PC-9 (cell line): ENCODE measurements at regions not wholly inside any gene's neighbourhood (a gene's known extent, or its start where the extent isn't known, plus 50 kb on each side); places are given as distances from the start of the nearest gene placed in this dataset.

Experiments
- BruUV-seq: library from RNA; stranded (reverse); fragments of 400-500 nt; replicated peaks from 2 replicates; lab custom pipeline; 2021; lab: Mats Ljungman, UMichigan
- CTCF ChIA-PET: fragments of 300-600 bp; sonication (Branson Sonifier 250); formaldehyde crosslinking; loops from one replicate; lab custom pipeline; 2022; ENCODE audit warnings: antibody characterized with exemption; lab: Charles Lee
- POLR2A ChIA-PET: fragments of 300-600 bp; sonication (Branson Sonifier 250); formaldehyde crosslinking; loops from one replicate; lab custom pipeline; 2022; ENCODE audit warnings: antibody characterized with exemption; ENCODE audit not compliant: unreplicated experiment; lab: Charles Lee
- DNase-seq, 2 experiments: peaks; one replicate each; pipeline versions ENCODE4 v3.0.0 to v3.0.0-alpha.2; 2015 to 2022; ENCODE audit warnings: mixed read lengths in 1 of 2
- H2AFZ ChIP-seq: fragments of 200-600 bp; sonication (generic); 2 replicates; pipeline ENCODE4 v1.8.1; 2017; ENCODE audit warnings: antibody characterized with exemption
- H3F3A ChIP-seq: fragments of 200-600 bp; sonication (generic); 2 replicates; pipeline ENCODE4 v1.8.1; 2017; ENCODE audit warnings: antibody characterized with exemption, mild to moderate bottlenecking, low read depth; ENCODE audit not compliant: insufficient read depth
- H3K27ac ChIP-seq: fragments of 200-600 bp; sonication (generic); 2 replicates; pipeline ENCODE4 v1.6.1; 2016; ENCODE audit warnings: mixed run types
- H3K27me3 ChIP-seq: fragments of 200-600 bp; sonication (generic); 2 replicates; pipeline ENCODE4 v1.6.1; 2016; ENCODE audit warnings: low read depth, mixed run types; ENCODE audit not compliant: insufficient read depth
- H3K36me3 ChIP-seq: fragments of 200-600 bp; sonication (generic); 2 replicates; pipeline ENCODE4 v1.6.1; 2016; ENCODE audit warnings: low read depth, mixed run types
- H3K4me1 ChIP-seq: fragments of 200-600 bp; sonication (generic); replicated peaks from 2 replicates; pipeline ENCODE4 v1.6.1; 2016; ENCODE audit warnings: mixed run types; ENCODE audit not compliant: insufficient read depth
- H3K4me2 ChIP-seq: fragments of 200-600 bp; sonication (generic); 2 replicates; pipeline ENCODE4 v1.6.1; 2017; ENCODE audit warnings: mixed run types
- H3K4me3 ChIP-seq: fragments of 200-600 bp; sonication (generic); 2 replicates; pipeline ENCODE4 v1.6.1; 2016; ENCODE audit warnings: mixed run types
- H3K79me2 ChIP-seq: fragments of 200-600 bp; sonication (generic); 2 replicates; pipeline ENCODE4 v1.6.1; 2017; ENCODE audit warnings: low read depth, mixed run types
- H3K9me2 ChIP-seq: fragments of 200-600 bp; sonication (generic); 2 replicates; pipeline ENCODE4 v1.8.1; 2017; ENCODE audit warnings: mild to moderate bottlenecking; ENCODE audit not compliant: insufficient read depth
- H3K9me3 ChIP-seq: fragments of 200-600 bp; sonication (generic); 2 replicates; pipeline ENCODE4 v1.8.1; 2016; ENCODE audit warnings: low read depth; ENCODE audit not compliant: insufficient read depth
- H4K20me1 ChIP-seq: fragments of 200-600 bp; sonication (generic); 2 replicates; pipeline ENCODE4 v1.8.1; 2017; ENCODE audit not compliant: insufficient read depth
- EZH2 ChIP-seq: fragments of 200-600 bp; sonication (generic); IDR thresholded peaks from 2 replicates; pipeline ENCODE4 v1.8.0; 2017; ENCODE audit warnings: antibody characterized with exemption, low read depth
- intact Hi-C: fragments of 100-400 bp; cut with micrococcal nuclease; formaldehyde crosslinking; loops from one replicate; pipeline ENCODE4 v1.10.0; 2022; ENCODE audit not compliant: unreplicated experiment
- TF ChIP-seq, protein P1 (sequence below): fragments of 200-600 bp; sonication (generic); conservative IDR thresholded peaks from 2 replicates; pipeline ENCODE4 v1.6.1; 2017; ENCODE audit warnings: mixed run types, antibody characterized with exemption, mild to moderate bottlenecking, moderate library complexity

DNA sequence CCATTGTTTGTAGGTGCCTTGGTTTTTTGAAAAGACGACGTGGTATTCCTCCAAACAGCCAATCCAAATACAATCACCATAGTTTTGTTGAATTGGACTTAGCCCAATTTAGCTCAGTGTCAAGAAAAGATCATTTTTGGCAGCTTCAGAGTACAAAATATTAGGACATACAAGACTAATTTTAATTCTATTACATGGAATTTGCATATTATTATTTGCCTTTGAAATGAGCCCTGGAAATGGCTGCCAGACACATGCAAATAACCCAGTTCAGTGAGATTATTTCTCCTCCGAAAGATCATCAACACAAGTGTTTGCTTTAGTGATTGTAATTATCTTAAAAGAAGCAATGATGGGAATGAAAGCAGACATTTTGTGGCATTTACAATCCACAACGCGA, 89.3 kb downstream of the PLK2 start:
- Histone ChIP-seq H3K4me3 (no peak overlapping the region), H4K20me1 (no peaks in the 10 kb centered on the region), H3K4me1 (peaks cover 10% of the 10 kb centered on the region), H3K27me3 (no peaks in the 10 kb centered on the region), H3K9me3 (no peaks in the 10 kb centered on the region), H3K4me2 (no peak overlapping the region), H3K36me3 (no peaks in the 10 kb centered on the region), H3K9me2 (no peaks in the 10 kb centered on the region), H2AFZ (no peak overlapping the region), H3K79me2 (no peaks in the 10 kb centered on the region), H3K27ac (no peak overlapping the region), H3F3A (peaks cover 5% of the 10 kb centered on the region; the same call in 1 of the 2 replicates)
- CTCF ChIA-PET = no interaction called here
- no TSS peak for BruUV-seq
- TF ChIP-seq, protein P1, sequence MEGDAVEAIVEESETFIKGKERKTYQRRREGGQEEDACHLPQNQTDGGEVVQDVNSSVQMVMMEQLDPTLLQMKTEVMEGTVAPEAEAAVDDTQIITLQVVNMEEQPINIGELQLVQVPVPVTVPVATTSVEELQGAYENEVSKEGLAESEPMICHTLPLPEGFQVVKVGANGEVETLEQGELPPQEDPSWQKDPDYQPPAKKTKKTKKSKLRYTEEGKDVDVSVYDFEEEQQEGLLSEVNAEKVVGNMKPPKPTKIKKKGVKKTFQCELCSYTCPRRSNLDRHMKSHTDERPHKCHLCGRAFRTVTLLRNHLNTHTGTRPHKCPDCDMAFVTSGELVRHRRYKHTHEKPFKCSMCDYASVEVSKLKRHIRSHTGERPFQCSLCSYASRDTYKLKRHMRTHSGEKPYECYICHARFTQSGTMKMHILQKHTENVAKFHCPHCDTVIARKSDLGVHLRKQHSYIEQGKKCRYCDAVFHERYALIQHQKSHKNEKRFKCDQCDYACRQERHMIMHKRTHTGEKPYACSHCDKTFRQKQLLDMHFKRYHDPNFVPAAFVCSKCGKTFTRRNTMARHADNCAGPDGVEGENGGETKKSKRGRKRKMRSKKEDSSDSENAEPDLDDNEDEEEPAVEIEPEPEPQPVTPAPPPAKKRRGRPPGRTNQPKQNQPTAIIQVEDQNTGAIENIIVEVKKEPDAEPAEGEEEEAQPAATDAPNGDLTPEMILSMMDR = no peak
- TF ChIP-seq EZH2 = no peak
- DNase-seq = no peak
- POLR2A ChIA-PET = interaction anchor here (0.6 kb wide), 1 partner anchor 23 kb away, joined by 6 read pairs; no protein-coding TSS in a partner anchor
- intact Hi-C loops = no loop called here

DNA sequence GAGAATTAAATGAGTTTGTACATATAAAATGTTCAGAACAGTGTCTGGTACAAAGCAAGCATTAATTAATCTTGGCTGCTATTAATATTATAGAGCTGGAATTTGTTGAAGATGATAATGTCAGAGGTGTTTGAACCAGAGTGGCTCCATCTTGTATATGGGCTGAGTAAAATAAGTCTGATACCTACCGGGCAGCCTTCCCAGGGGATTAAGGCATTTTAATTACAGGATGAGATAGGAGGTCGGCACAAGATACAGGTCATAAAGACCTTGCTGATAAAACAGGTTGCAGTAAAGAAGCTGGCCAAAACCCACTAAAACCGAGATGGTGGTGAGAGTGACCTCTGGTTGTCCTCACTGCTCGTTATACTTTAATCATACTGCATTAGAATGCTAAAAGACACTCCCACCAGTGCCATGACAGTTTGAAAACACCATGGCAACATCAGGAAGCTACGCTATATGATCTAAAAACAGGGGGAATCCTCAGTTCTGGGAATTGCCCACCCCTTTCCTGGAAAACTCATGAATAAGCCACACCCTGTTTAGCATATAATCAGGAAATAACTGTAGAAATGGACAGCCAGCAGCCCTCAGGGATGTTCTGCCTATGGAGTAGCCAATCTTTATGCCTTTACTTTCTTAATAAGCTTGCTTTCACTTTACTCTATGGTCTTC, 90.2 kb downstream of the PLK2 start:
- Histone ChIP-seq H3K9me2 (no peaks in the 10 kb centered on the region), H3K4me1 (peaks cover 16% of the 10 kb centered on the region), H3K79me2 (no peaks in the 10 kb centered on the region), H4K20me1 (no peaks in the 10 kb centered on the region), H3K36me3 (no peaks in the 10 kb centered on the region), H3K4me2 (no peak overlapping the region), H3F3A (peaks cover 5% of the 10 kb centered on the region; the same call in 1 of the 2 replicates), H3K27ac (no peak overlapping the region), H3K27me3 (no peaks in the 10 kb centered on the region), H2AFZ (no peak overlapping the region), H3K9me3 (no peaks in the 10 kb centered on the region), H3K4me3 (no peak overlapping the region)
- intact Hi-C loops = no loop called here
- POLR2A ChIA-PET = no interaction called here
- no peak for DNase-seq
- CTCF ChIA-PET = no interaction called here
- no TSS peak for BruUV-seq
- no peak for TF ChIP-seq EZH2
- TF ChIP-seq, protein P1 = no peak

DNA sequence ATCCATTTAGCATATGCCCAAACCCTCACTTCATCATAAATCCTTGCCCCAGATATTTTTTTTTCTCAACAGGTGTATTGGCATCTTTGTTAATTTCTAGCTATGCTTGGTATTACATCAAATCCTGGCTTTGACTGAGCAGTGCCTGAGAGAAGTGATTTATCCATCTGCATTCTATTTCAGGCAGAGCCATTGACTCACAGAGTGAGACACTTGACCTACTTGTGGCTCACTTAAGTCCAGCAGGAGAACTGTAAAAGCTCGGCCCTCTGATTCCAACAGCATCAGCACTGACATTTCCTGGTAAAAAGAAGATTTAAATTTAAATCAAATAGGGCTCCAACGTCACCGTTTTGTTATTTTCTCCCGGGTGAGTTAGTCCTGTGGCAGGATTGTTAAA, 93.4 kb downstream of the PLK2 start:
- no peak for TF ChIP-seq EZH2
- TF ChIP-seq, protein P1 = no peak
- Histone ChIP-seq H3K27me3 (no peaks in the 10 kb centered on the region), H3F3A (peaks cover 5% of the 10 kb centered on the region; the same call in 1 of the 2 replicates), H3K4me3 (no peak overlapping the region), H3K4me1 (peaks cover 16% of the 10 kb centered on the region), H2AFZ (no peak overlapping the region), H3K9me2 (no peaks in the 10 kb centered on the region), H3K27ac (no peak overlapping the region), H4K20me1 (no peaks in the 10 kb centered on the region), H3K9me3 (no peaks in the 10 kb centered on the region; the same call in 1 of the 2 replicates), H3K4me2 (no peak overlapping the region), H3K79me2 (no peaks in the 10 kb centered on the region), H3K36me3 (no peaks in the 10 kb centered on the region)
- POLR2A ChIA-PET = no interaction called here
- BruUV-seq = no TSS peak
- intact Hi-C loops = no loop called here
- CTCF ChIA-PET = no interaction called here
- no peak for DNase-seq
